ENCODE measurements at regions not wholly inside any gene's neighbourhood (a gene's known extent, or its start where the extent isn't known, plus 50 kb on each side); places are given as distances from the start of the nearest gene placed in this dataset.
"Not testable (repeated sequence)": the region's sequence is repeated elsewhere in the genome, so short reads cannot be mapped to it uniquely, and the experiment has no call there.

DNA sequence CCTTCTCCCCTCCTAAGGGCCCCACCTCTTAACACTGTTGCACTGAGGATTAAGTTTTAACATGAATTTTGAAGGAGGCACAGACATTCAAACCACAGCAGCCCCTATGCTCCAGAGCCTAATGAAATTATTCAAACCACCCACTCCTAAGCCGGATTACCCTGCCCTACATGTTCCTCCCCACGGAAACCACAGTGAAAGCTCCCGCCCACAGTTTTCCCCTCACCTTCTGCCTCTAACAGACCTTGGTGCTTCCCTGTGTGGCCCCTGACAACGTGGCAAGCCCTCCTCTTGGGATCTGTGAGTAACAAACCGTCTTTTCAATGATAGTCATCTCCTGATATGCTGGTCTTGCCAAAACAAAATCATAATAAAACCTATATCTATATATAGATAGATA lies 74.8 kb downstream of the RIN2 start:
- DNase-seq (ENCODE audit: low read depth, low spot score): peak; percentile 33
- no peak overlapping the region for H3K4me3 ChIP-seq (ENCODE audit: low read length)

DNA sequence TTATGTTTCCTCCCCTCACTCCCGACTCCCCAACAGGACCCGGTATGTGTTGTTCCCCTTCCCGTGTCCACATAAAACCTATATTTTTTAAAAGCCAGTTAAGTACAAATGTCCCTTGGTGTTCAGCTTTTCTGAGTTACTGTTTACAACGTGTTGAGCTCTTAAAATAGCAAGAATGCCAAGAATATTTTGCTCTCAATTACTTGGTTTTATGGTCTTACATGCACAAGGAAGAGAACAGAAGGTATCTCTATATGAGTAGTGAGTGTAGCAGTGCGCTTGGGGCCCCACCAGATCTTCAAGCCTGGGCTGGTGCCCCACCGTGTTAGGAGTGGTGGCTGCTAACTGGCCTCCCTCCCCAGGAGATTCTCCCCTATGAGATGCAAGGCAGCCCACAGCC lies 75.3 kb downstream of the RIN2 start:
- DNase-seq (ENCODE audit: low read depth, low spot score): no peak
- no peak overlapping the region for H3K4me3 ChIP-seq (ENCODE audit: low read length)

DNA sequence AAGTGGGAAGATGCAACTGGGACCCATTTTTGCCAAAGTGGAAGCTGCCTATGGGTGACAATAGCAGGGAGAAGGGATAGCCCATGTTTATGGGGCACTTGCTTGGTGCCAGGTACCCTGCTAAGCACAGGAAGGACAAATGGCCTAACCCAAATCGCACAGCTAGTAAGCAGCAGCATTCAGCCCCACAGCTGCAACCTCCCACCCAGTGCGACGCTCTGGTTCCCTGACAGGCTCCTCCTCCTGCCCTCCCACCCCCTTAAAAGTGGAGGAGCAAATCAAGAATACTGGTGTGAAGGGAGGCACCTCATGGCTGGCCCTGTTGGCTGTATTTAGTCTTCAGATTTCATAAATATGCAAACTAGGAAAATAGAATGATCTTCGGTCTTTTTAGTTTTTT lies 76.2 kb downstream of the RIN2 start:
- no peak for DNase-seq (ENCODE audit: low read depth, low spot score)

DNA sequence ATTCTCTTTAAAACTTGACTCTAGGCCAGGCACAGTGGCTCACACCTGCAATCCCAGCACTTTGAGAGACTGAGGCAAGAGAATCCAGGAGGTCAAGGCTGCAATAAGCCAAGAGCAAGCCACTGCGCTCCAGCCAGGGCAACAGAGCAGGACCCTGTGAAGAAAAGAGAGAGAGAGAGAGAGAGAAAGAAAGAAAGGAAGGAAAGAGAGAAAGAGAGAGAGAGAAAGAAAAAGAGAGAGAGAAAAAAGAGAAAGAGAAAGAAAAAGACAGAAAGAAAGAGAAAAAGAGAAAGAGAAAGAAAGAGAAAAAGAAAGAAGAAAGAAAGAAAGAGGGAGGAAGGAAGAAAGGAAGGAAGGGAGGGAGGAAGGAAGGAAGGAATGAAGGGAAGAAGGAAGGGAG lies 76.7 kb downstream of the RIN2 start:
- no peak overlapping the region for H3K4me3 ChIP-seq (ENCODE audit: low read length)
- no peak for DNase-seq (ENCODE audit: low read depth, low spot score)

More for the DNA sequence above, 76.2 kb downstream of the RIN2 start:
- no peak overlapping the region for H3K4me3 ChIP-seq (ENCODE audit: low read length)

DNA sequence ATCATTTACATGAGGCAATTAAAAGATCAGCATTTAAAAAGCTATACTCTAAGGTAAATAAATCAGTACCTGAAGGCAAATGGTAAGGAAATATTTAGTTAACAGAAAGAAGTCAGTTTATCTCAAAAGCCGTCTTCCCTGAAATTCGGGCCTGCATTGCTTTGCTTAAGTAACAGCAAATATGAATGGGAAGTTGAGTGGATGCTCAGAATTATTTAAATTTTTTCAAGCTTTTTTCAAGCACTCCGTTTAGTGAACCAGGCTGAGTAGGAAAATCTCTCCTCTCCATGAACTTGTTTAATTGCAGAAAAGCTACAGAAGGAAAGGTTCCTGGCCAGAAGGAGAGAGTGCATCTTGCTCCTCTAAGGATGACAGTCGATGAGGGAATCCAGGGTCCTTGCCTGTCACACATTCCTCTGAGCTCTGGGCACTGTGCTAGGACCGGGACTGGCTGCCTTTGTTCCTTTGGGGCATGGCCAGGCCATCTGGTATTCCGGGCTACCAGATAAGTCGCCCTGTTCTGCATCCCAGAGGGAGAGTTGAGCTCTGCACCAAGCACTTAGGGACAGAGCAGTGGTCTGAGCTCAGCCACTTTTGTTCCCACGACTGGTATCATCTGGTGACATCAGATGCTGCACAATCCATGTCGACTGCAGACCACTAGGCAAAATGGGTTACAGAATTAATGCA lies 77.6 kb downstream of the RIN2 start:
- no peak overlapping the region for H3K4me3 ChIP-seq (ENCODE audit: low read length)
- no peak for DNase-seq (ENCODE audit: low read depth, low spot score)

DNA sequence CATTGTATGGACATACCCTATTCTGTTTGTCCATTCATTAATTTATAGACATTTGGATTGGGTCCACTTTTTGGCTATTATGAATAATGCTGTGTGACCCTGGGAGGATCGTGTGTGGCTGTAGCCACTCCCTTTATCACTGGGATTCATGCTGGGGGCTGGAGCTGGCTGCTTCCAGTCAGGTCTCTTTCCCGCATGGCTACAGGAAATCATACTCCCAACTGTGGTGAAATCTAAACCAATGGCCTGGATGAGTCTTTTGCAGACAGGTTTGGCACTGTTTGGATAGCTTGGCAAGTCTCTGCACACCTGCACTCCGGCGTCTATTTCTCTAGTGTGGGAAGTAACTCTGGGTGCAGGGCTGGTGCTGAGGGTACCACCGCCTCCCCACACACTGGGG lies 80.4 kb downstream of the RIN2 start:
- DNase-seq (ENCODE audit: low read depth, low spot score): no peak
- no peak overlapping the region for H3K4me3 ChIP-seq (ENCODE audit: low read length)

DNA sequence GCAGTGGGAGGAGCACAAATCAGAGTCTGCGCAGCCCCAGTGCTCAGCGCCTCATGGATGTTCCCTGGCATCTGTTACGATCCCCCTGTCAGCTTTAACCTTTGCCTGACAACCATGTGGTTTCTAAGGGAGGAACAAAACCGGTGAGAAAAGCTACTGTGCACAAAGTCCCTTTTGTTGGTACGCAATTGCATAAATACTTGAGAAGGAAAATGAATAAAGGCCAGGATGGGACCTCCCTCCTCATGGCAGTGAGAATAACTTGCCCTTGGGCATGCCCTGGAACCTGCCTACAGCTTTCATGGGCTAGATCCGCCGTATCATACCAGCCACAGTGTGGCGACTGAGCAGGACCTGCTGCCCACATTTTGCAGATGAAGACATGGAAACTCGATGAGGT lies 81.0 kb downstream of the RIN2 start:
- no peak overlapping the region for H3K4me3 ChIP-seq (ENCODE audit: low read length)
- DNase-seq (ENCODE audit: low read depth, low spot score): no peak

DNA sequence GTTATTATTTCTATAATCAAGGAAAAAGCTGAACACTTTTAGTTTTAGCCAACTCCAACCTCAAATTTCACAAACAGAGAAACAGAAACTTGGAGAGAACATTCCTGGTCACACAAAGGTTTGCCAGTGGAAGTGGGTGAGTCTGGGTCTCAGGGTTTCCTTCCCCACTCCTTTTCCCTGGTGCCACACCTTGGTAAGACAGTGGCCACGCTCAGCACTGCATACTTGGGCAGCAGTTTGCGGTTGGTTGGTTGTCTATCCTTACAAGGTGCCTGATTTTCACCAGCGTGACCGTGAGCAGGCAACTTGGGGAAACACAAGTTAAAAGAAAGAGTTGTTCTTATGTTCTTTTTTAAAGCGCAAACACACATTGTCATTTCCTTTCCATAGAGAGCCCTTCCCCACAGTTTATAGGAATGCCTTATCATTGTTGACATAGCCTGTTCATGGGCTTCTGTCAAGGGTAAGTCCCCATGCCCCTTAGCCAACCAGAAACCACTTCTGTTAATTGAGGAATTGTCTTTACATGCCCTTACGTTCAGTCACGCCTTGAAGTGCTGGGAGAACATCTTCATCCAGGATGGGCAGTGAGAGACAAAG lies 82.2 kb downstream of the RIN2 start:
- DNase-seq (ENCODE audit: low read depth, low spot score): no peak

DNA sequence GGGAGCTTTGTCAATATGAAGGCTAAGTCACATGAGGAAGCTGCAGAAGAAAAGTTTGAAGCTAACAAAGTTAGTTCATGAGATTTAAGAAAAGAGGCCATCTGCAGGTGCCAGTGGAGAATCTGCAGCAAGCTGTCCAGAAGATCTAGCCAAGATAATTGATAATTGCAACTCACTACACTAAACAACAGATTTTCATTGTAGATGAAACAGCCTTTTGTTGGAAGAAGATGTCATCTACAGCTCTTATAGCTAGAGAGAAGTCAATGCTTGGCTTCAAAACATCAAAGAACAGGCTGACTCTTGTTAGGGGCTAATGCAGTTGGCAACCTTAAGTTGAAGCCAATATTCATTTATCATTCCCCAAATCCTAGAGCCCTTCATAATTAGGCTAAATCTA lies 83.7 kb downstream of the RIN2 start:
- no peak for DNase-seq (ENCODE audit: low read depth, low spot score)
- H3K4me3 ChIP-seq (ENCODE audit: low read length): no peak overlapping the region

More for the DNA sequence above, 82.2 kb downstream of the RIN2 start:
- H3K4me3 ChIP-seq (ENCODE audit: low read length): no peak overlapping the region

DNA sequence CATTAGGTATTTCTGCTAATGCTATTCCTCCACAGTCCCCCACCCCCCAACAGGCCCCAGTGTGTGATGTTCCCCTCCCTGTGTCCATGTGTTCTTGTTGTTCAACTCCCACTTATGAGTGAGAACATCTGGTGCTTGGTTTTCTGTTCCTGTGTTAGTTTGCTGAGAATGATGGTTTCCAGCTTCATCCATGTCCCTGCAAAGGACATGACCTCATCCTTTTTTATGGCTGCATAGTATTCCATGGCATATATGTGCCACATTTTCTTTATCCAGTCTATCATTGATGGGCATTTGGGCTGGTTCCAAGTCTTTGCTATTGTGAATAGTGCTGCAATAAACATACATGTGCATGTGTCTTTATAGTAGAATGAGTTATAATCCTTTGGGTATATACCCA lies 86.8 kb downstream of the RIN2 start:
- H3K4me3 ChIP-seq (ENCODE audit: low read length); DNase-seq (ENCODE audit: low read depth, low spot score): not testable (repeated sequence)

DNA sequence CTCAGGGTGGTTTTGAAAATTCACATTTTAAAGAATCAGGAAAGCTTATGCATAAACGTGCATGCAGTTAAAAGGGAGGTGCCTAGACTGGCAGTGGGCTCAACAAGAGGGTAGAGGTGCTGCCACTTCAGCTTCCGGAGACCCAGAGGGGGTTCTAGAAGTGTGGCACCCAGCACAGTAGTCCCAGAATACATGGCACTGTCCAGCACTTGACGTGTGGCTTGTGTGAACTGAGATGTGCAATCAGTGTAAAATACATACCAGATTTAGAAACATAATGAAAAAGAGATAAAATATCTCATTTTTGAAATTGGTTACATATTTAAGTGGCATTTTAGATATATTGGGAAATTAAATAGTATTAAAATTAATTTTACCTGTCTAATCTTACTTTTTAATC lies 89.3 kb downstream of the RIN2 start:
- H3K4me3 ChIP-seq (ENCODE audit: low read length): no peak overlapping the region
- DNase-seq (ENCODE audit: low read depth, low spot score): no peak

DNA sequence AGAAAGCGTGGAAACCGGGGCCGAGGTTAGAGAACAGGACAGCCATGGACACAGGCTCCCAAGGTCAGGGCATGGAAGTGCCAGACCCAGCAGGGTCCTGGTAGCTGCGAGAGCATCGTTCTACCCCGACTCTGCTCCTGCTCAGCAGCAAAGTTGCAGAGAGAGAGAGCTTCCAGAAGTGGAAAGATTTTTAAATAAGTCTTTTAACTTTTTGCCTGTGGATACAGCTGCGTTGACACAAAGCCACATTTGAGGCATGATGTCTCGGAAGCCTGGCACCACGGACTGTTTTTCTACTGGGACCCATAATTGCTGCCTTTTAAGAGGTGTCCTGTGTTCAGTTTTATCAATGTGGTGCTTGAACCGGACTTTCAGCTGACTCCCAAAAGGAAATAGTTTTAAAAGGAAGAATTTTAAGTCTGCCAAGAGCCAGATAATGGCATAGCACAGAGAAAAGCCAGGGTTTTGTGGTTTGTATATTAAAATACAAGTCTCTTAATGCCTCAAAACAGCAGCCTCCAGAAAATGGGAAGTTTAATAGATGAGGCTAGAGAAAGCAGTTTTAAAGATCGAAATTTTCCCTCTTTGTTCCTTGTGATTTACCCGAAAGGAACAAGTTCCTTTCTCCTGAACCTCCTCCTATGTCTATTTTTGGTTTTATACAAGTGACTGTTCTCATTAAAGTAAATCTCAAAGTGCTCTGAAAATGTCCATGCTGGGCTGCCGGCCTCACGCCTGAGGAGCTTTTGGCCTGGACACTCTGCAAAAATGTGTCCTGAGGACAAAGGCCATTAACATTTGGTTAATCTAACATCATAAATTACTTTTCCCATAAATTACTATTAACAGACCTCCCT lies 91.5 kb downstream of the RIN2 start:
- H3K4me3 ChIP-seq (ENCODE audit: low read length): no peak overlapping the region
- DNase-seq (ENCODE audit: low read depth, low spot score): no peak

DNA sequence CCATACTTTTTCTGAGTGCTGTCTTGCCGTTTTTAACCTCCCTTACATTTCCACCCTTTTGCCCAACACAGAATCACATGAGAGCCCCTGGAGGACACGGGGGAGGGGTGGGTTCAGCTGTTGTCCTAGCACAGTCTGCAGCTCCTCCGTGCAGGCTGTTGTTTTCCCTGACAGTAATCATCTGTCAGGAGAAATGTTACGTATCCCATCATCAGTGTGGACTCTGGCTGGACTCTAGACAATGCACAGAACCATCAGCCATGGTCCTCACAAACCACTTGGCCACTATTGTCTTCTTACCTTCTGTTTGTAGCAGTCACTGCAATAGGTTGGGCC lies 92.1 kb downstream of the RIN2 start:
- no peak overlapping the region for H3K4me3 ChIP-seq (ENCODE audit: low read length)
- DNase-seq (ENCODE audit: low read depth, low spot score): no peak

DNA sequence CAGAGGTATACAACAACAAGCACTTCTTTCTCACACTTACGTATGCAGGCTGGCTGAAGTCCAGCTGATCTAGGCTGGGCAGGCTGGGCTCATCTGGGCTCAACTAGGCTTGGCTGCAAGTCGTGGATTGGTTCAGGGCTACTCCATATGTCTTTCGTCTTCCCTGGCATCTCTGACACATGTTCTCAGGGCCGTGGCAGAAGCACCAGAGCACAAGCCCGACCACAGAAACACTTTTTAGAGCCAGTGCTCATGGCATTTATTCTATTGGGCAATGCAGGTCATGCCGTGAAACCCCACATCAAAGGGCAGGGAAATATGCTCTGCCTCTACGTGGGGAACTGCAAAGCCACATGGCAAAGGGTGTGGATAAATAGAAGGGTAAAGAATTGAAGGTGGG lies 93.8 kb downstream of the RIN2 start:
- H3K4me3 ChIP-seq (ENCODE audit: low read length): no peak overlapping the region
- DNase-seq (ENCODE audit: low read depth, low spot score): no peak

DNA sequence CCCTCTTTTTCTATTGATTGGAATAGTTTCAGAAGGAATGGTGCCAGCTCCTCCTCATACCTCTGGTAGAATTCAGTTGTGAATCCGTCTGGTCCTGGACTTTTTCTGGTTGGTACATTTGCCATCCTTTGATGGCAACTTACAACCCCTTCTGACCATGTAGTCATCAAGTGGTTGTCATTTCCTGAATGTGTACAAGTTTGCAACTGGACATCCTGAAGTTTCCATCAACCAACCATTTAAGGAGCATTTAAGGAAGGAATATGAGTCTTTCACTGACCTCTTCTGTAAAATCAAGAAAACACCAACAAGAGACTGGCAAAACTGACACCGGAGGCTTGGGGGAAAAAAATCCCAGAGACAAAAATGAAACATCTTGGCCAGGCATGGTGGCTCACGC lies 97.4 kb downstream of the RIN2 start:
- no peak for DNase-seq (ENCODE audit: low read depth, low spot score)

DNA sequence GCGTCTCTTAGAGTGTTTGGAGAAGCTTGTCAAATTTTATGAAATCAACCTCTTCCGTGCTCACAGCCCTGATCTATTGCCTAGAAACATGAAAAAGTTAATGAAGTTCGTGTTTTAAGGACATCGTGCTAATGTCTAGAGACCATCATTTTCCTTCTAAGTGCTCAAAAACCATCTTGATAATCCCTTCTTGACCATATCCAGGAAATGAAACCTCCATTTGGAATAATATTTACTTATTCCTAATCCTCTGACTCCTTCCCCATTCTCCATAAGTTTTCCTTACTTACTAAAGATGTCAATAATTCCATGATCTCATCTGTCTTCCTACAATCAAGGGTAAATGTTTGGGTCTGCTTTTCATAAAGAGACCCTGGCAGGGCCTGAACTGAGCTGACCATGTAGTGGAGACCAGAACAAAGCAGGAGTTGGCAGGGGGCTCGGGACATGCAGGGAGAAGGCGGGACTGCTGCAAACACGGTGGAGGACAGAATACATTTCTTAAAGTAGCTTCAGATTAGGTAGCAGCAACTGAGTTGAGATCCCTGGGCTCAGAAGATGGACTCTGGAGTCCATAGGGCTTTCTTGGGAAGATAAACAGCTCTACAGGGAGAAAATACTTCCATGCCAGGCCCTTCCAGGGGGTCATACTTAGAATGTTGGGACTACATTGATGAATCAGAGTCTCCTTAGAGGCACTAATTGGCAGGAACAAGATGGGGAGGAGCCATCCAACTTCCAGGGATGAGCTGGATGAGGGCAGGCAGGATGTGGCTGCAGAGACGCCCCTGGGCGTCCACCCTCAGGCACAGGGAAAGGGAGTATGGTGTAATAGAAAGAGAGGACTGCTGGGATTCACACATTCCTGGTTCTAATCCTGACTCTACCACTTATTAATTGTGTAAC lies 100.7 kb downstream of the RIN2 start:
- DNase-seq (ENCODE audit: low read depth, low spot score): no peak
- H3K4me3 ChIP-seq (ENCODE audit: low read length): no peak overlapping the region

More for the DNA sequence above, 97.4 kb downstream of the RIN2 start:
- no peak overlapping the region for H3K4me3 ChIP-seq (ENCODE audit: low read length)

DNA sequence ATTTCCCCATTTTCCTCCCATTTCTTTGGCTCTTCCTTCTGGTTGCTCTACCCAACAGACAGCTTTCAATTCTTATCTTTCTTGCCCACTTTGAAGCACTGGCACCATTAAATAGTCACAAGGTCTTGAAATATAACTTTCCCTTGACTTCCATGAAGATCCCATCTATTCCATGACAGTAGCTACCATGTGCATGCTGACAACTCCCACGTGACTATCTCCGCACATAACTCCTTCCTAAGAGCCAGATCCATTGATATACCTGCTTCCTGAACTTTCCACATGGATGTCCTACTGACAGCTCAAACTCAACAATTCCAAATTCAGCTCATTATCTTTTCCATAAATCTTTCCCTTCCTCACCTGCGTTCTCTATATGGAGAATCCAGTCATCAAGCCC lies 101.4 kb downstream of the RIN2 start:
- DNase-seq (ENCODE audit: low read depth, low spot score): no peak

DNA sequence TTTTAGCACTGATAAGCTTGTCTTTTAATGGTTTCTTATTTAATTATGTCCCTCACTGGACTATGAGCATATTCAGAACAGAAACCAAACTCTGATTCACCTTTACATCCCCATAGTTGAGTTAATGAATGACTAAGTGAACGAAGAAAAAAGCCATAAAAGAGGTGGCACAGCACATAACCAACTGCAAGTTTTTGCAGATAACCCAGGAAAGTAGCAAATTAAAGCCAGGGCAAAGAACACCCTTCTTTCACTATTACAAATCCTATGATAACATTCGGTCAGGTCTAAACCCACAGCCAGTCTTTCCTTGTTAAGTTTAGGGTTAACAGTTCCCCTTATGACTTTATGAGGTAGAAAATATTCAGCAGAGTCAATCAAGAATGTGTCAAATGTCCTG lies 102.7 kb downstream of the RIN2 start:
- no peak overlapping the region for H3K4me3 ChIP-seq (ENCODE audit: low read length)
- no peak for DNase-seq (ENCODE audit: low read depth, low spot score)

More for the DNA sequence above, 101.4 kb downstream of the RIN2 start:
- no peak overlapping the region for H3K4me3 ChIP-seq (ENCODE audit: low read length)

DNA sequence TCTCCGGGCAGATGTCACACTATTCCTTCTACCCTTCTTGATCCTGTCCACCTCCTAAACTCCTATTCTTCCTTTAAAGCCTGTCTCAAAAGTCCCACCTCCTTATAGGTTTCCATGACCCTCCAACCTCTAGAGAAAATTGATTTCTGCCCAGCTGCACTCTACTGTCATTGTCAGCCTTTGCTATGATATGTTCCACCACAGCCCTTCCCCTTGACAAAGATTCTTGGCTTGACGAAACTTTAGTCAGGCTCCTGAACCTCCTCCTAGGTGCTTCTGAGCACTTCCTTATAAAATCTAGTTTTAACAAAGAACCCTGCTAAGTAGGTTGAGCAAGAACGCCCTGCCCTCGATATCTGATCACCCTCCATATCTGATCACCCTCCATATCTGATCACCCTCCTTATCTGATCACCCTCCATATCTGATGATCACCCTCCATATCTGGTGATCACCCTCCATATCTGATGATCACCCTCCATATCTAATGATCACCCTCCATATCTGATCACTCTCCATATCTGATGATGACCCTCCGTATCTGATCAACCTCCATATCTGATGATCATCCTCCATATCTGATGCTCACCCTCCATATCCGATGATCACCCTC lies 103.2 kb downstream of the RIN2 start:
- no peak for DNase-seq (ENCODE audit: low read depth, low spot score)

More for the DNA sequence above, 103.2 kb downstream of the RIN2 start:
- H3K4me3 ChIP-seq (ENCODE audit: low read length): no peak overlapping the region
